ENCODE measurements at regions not wholly inside any gene's neighbourhood (a gene's known extent, or its start where the extent isn't known, plus 50 kb on each side); places are given as distances from the start of the nearest gene placed in this dataset.

GRCh38 chr5:171578049-171578828 is 158.8 kb downstream of the FGF18 start:
- FAIRE-seq: no peak

GRCh38 chr5:171578829-171579491 is 159.5 kb downstream of the FGF18 start:
- DNase-seq (ENCODE audit: insufficient read length, low spot score): no peak
- no peak for FAIRE-seq

More at GRCh38 chr5:171578049-171578828, 158.8 kb downstream of the FGF18 start:
- no peak for DNase-seq (ENCODE audit: insufficient read length, low spot score)

GRCh38 chr5:171579976-171580411 is 160.5 kb downstream of the FGF18 start:
- FAIRE-seq (no peak), DNase-seq (ENCODE audit: insufficient read length, low spot score) (no peak)

GRCh38 chr5:171580502-171581265 is 161.2 kb downstream of the FGF18 start:
- DNase-seq (ENCODE audit: insufficient read length, low spot score) (no peak), FAIRE-seq (no peak)

- FAIRE-seq: no peak
Measured at GRCh38 chr5:171581781-171582180, 162.3 kb downstream of the FGF18 start.

GRCh38 chr5:171582849-171583248 is 163.4 kb downstream of the FGF18 start:
- FAIRE-seq: no peak
- no peak for DNase-seq (ENCODE audit: insufficient read length, low spot score)

More at GRCh38 chr5:171581781-171582180, 162.3 kb downstream of the FGF18 start:
- DNase-seq (ENCODE audit: insufficient read length, low spot score): no peak

GRCh38 chr5:171585981-171586380 is 166.5 kb downstream of the FGF18 start:
- DNase-seq (ENCODE audit: insufficient read length, low spot score) (no peak), FAIRE-seq (no peak)

GRCh38 chr5:171586436-171586835 is 167.0 kb downstream of the FGF18 start:
- FAIRE-seq (no peak), DNase-seq (ENCODE audit: insufficient read length, low spot score) (no peak)

GRCh38 chr5:171588046-171588445 is 168.6 kb downstream of the FGF18 start:
- FAIRE-seq: no peak

GRCh38 chr5:171588790-171589189 is 169.3 kb downstream of the FGF18 start:
- FAIRE-seq: no peak
- no peak for DNase-seq (ENCODE audit: insufficient read length, low spot score)

More at GRCh38 chr5:171588046-171588445, 168.6 kb downstream of the FGF18 start:
- no peak for DNase-seq (ENCODE audit: insufficient read length, low spot score)

- DNase-seq (ENCODE audit: insufficient read length, low spot score) (no peak), FAIRE-seq (no peak)
Measured at GRCh38 chr5:171589461-171589860, 170.0 kb downstream of the FGF18 start.

GRCh38 chr5:171592076-171592475 is 172.6 kb downstream of the FGF18 start:
- FAIRE-seq (no peak), DNase-seq (ENCODE audit: insufficient read length, low spot score) (no peak)

GRCh38 chr5:171592736-171593135 is 173.3 kb downstream of the FGF18 start:
- FAIRE-seq (no peak), DNase-seq (ENCODE audit: insufficient read length, low spot score) (no peak)

- no peak for DNase-seq (ENCODE audit: insufficient read length, low spot score)
- FAIRE-seq: no peak
Measured at GRCh38 chr5:171593401-171593800, 174.0 kb downstream of the FGF18 start.

GRCh38 chr5:171593976-171594375 is 174.5 kb downstream of the FGF18 start:
- DNase-seq (ENCODE audit: insufficient read length, low spot score) (no peak), FAIRE-seq (no peak)

- FAIRE-seq (no peak), DNase-seq (ENCODE audit: insufficient read length, low spot score) (no peak)
Measured at GRCh38 chr5:171595401-171595800, 176.0 kb downstream of the FGF18 start.

GRCh38 chr5:171595801-171596231 is 176.4 kb downstream of the FGF18 start:
- no peak for DNase-seq (ENCODE audit: insufficient read length, low spot score)
- no peak for FAIRE-seq

GRCh38 chr5:171596391-171596878 is 177.0 kb downstream of the FGF18 start:
- DNase-seq (ENCODE audit: insufficient read length, low spot score) (no peak), FAIRE-seq (no peak)

GRCh38 chr5:171597946-171598640 is 178.6 kb downstream of the FGF18 start:
- no peak for FAIRE-seq
- no peak for DNase-seq (ENCODE audit: insufficient read length, low spot score)

GRCh38 chr5:171598641-171599152 is 179.2 kb downstream of the FGF18 start:
- FAIRE-seq (no peak), DNase-seq (ENCODE audit: insufficient read length, low spot score) (no peak)
